HuH-7 (cell line): ENCODE measurements at regions not wholly inside any gene's neighbourhood (a gene's known extent, or its start where the extent isn't known, plus 50 kb on each side); places are given as distances from the start of the nearest gene placed in this dataset.
"Not testable (repeated sequence)": the region's sequence is repeated elsewhere in the genome, so short reads cannot be mapped to it uniquely, and the experiment has no call there.

Source experiments
- DNase-seq: peaks from one replicate; pipeline ENCODE4 v3.0.0; 2011; ENCODE audit warnings: low spot score

DNA sequence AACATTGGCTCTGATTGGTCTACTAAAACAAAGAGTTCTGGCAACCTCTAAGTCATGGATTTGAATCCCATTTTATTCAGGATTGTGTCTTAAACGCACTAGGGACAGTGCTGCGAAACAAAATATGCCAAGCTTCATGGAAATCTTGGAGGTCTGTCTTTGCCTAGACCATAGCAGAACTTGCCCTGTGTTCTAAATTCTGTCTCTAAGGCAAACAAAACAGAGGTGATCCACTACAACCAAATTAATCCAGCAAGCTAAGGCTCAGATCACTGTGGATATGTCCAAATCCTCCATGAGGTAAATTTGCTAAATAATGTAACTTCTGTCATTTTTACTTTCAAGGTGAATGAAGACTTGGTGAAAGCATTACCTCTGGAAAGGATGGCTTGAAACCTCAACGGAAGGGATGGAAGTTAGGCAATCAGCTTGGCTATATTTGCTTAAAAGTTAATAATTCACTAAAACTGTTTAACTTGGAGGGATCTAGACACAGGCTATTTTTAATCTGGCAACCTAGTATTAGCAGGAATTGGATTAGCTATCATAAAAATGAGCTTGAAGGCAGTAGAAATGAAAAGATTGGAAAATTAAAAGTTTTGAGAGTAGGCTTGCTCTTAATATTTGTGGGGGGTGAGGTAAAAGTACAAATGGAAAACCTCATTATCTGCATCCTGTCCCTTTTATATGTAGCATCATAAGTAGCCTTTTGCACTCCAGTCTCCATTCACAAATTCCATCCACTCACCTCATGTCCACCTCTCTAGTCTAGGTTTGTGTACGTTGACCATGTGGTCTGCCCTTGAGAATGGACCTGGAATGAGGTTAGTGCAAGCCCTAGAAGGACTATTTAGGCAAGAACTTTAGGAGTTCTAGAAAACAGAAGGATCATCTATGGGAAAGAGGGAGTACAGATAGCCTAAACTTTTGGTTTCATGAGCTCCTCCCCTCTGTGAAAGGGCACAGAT, 176.2 kb downstream of the SMC2 start:
- peak; percentile 50 for DNase-seq

- DNase-seq, result no peak
Measured at GRCh38 chr9:104276709-104277245, 182.7 kb downstream of the SMC2 start.

- no peak for DNase-seq
Measured at GRCh38 chr9:104278929-104279496, 184.9 kb downstream of the SMC2 start.

- DNase-seq, result no peak
Measured at GRCh38 chr9:104279535-104280177, 185.5 kb downstream of the SMC2 start.

DNA sequence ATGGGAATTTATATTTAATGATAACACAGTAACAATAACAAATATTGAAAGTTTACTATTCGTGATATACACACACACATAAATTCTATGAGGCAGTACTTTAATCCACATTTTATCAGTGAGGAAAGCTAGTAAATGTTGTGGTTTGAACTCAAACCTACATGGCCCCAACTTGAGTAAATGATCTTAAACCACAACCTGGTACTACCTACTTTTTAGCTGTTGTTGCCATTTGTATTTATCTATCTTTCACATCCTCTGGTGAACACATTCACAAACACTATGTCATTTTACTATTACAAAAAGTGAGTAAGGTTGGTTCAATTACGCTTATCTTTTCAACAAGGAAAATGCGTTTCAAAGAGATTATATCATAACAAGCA, 186.1 kb downstream of the SMC2 start:
- DNase-seq, result no peak

- no peak for DNase-seq
Measured at GRCh38 chr9:104280711-104281110, 186.6 kb downstream of the SMC2 start.

GRCh38 chr9:104286187-104286586, 192.1 kb downstream of the SMC2 start:
- DNase-seq, result no peak

DNA sequence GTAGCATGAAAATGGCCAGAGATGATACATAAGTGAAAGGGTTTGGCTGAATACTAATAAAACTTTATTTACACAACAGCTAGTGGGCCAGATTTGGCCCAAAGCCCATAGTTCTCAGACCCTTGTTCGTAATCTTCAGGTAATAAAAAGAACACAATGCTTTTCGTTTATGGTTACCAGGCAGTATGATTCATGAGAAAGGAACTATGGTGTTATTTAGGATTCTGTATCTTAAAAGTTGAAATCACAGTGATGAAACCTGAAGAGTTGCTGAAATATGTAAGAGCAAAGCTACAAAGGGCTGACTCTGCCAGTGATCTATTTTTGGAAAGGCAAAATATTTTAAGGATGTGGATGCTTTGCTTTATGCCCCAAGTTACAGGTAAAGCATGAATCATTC, 192.7 kb downstream of the SMC2 start:
- no peak for DNase-seq

DNA sequence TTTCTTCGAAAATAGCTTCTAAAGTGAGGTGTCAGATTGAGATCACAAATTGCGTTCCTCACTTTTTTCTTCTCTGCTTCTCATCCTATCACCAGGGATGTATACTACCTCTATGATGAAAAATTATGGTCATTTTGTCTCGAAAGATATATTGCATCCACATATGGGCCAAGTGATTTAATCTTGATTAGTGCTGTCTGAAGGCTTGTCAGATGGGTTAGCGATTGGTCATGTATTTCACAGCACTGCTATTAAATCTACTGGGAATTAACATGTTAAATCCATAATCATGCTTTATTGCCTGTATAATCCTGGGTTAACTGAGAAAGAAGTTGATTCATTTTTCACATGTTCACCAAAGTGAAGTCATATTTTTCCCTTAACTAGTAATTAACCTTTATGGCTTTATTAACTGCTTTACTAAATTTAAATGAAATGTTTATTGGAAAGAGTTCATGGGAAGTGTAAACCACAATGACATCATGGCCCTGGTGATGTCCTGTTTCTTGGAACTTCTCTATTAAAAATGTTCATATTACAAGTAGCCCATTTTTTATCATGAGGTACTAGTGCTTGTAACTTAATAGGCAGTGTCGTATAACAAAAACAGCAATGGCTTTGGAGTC, 193.3 kb downstream of the SMC2 start:
- no peak for DNase-seq

DNA sequence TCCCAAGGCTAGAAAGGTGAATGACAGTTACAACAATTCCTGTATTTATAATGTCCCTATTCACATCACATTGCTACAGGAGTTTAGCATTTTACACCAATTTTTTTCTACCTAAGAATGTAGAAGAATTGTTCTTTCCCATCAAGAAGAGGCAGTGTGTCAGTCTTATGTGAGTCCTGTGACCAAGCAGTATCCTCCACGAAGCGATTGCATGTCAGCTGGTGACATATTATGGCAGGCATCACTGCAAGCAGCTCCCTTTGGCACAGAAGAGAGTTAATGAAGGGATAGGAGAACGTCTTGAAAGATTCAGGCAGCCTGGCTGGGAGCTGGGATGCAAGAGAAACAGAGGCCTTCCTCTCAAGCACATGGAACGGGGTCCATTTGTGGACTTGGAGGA, 199.8 kb downstream of the SMC2 start:
- DNase-seq, result no peak

DNA sequence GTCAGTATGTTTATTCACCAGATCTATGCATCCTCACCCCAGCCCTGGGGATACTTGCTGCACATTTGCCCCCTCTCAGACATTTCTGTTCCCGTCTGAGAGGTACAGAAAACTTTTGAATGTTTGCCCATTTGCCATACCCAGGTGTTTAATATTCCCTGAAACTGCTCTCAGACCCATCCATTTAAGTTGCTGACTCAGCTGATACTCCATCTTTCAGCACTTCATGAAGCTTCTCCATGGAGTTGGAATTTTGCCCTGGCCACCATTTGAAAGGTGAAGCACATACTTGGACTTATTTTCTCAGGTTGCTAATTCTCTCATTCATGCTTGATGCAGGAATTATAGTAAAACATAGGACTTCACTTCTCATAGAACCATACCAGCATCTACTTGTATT, 203.9 kb upstream of the OR13F1 start:
- DNase-seq, result no peak

GRCh38 chr9:104301755-104302154, 202.3 kb upstream of the OR13F1 start:
- DNase-seq, result no peak

GRCh38 chr9:104302775-104303174, 201.3 kb upstream of the OR13F1 start:
- DNase-seq, result no peak

DNA sequence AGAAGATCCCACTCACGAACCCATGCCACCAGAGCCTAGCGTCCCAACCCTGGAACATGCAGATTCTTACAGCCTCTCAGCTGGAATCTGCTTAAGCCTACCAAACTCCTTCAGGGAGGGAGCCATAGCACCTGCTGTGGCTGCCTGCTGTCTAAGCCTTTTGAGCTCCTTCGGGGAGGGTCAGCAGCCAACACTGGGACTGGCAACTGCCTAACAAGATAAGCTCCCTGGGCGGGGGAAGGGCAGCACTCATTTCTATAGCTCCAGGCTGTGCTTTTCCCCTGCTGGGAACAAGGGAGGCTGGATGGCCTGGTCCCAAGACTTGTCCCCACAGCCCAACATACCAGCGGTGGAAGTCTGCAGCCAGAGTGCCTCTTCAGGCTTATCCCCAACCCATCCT, 199.1 kb upstream of the OR13F1 start:
- DNase-seq, result no peak

DNA sequence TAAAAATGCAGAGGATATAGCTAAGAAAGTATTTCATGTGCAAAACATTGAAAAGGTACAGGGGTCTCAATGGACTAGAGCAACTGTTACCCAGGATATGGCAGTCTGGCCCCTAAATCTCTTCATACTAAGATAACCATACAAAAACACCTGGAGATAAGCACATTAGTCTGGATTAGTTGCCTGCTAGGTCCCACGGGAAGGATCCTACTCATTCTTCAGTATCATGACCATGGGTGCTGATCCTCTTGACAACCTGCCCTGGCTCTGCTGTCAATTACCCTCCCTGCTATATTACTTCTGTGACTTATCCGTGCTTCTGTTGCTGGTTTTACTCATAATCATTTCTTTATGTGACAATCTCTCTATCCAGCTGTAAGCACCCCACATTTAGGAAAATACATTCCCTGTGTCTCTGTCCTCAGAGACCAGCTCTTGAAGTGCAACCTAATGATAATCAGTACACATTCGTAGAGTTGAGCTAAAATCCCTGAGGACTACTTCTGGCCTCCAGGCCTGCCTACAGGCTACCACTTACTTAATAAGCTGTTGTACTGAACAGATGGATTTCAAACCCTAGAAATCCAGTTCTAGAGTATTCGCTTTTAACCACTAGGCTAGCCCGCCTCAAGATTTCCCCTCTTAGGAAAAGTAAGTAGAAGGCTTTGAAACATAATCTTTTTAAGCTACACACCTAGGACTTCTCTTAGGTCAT, 190.5 kb upstream of the OR13F1 start:
- DNase-seq, result no peak

GRCh38 chr9:104316201-104317009, 187.7 kb upstream of the OR13F1 start:
- DNase-seq, result not testable (repeated sequence)

- no peak for DNase-seq
Measured at GRCh38 chr9:104319198-104319597, 184.9 kb upstream of the OR13F1 start.

- no peak for DNase-seq
Measured at GRCh38 chr9:104319685-104320084, 184.4 kb upstream of the OR13F1 start.

DNA sequence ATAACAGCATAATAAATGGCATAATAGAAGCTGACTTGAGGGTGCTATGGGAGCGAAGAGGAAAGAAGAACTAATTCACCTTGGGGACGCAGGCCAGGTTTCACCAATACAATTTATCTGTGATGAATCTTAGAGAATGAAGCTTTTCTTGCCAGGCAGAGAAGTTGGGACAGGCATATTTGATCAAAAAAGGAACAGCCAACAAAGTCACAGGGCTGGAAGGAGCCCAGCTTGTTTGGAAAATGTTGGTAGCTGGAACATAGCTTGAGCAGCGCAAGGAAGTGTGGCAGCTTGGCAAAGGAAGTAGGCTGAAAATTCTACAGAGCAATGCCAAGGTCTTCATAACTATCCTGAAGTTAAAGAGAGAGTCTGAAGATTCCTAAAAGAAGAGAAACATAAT, 181.5 kb upstream of the OR13F1 start:
- no peak for DNase-seq

DNA sequence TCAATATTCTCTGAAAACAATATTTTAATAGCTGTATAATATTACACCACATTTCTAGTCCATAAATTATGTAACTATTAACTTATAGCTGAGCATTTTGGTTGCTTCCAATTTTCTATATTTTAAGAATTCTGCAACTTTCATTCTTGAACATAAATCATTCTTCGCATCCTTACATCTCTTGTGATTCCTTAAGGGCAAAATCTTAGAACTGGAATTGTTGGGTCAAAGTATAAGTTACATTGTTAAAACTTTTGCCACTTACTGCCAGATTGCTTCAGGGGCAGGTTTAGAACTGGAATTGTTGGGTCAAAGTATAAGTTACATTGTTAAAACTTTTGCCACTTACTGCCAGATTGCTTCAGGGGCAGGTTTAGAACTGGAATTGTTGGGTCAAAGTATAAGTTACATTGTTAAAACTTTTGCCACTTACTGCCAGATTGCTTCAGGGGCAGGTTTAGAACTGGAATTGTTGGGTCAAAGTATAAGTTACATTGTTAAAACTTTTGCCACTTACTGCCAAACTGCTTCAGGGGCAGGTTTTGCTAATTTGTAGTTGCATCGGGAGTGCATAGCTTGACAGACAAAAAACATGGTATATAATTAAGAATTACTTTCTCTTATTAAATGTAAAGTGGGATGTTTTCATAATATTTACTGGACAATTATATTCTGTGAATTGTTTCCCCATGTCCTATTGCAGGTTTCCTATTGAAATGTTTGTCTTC, 179.9 kb upstream of the OR13F1 start:
- not testable (repeated sequence) for DNase-seq
